GM12878 (cell line): ENCODE measurements at regions not wholly inside any gene's neighbourhood (a gene's known extent, or its start where the extent isn't known, plus 50 kb on each side); places are given as distances from the start of the nearest gene placed in this dataset.

Experiments
- ATAC-seq: fragments of 200-7000 bp; cut with Tn5 transposase; 3 replicates; pipeline ENCODE4 v1.9.1; 2020; ENCODE audit warnings: mild to moderate bottlenecking, moderate library complexity
- BruUV-seq: library from RNA; stranded (reverse); fragments of 400-500 nt; replicated peaks from 2 replicates; lab custom pipeline; 2021; lab: Mats Ljungman, UMichigan
- CTCF ChIA-PET: fragments of 300-600 bp; sonication (Branson Sonifier 250); formaldehyde crosslinking; extraction: SDS; loops from one replicate; lab custom pipeline; 2021; ENCODE audit warnings: inconsistent platforms; lab: Yijun Ruan, JAX
- POLR2A ChIA-PET: fragments of 350-600 bp; formaldehyde crosslinking; extraction: SDS; loops from one replicate; lab custom pipeline; 2021; ENCODE audit warnings: inconsistent platforms; lab: Charles Lee
- RAD21 ChIA-PET: fragments of 300-600 bp; sonication (Branson Sonifier 250); formaldehyde crosslinking; loops from one replicate; lab custom pipeline; 2023; ENCODE audit warnings: antibody characterized with exemption; ENCODE audit not compliant: unreplicated experiment; lab: Charles Lee
- SMC1A ChIA-PET: fragments of 300-600 bp; sonication (Branson Sonifier 250); formaldehyde crosslinking; loops from one replicate; lab custom pipeline; 2023; ENCODE audit not compliant: unreplicated experiment, uncharacterized antibody; lab: Charles Lee
- DNase-seq: peaks from one replicate; pipeline ENCODE4 v3.0.0-alpha.2; 2011; ENCODE audit warnings: low read depth, low spot score
- FAIRE-seq: peaks from 3 replicates; lab custom pipeline; 2011; peaks lifted over from hg19 to GRCh38; lab: Jason Lieb, UNC
- H2AFZ ChIP-seq: 2 replicates; pipeline ENCODE4 v1.6.0; 2011; ENCODE audit warnings: low read depth, low read length, control low read depth; ENCODE audit not compliant: control insufficient read depth
- H3K27ac ChIP-seq: 2 replicates; pipeline ENCODE4 v1.5.1; 2011; ENCODE audit warnings: control low read depth; ENCODE audit not compliant: control insufficient read depth, insufficient read depth
- H3K27me3 ChIP-seq, 2 experiments: replicated peaks in 1 of 2; 2 replicates each; pipeline versions ENCODE4 v1.6.0 to v1.6.1; 2011; ENCODE audit warnings: low read length in 1 of 2; ENCODE audit not compliant: control insufficient read depth in 2 of 2, insufficient read depth in 2 of 2
- H3K36me3 ChIP-seq, 2 experiments: 2 replicates each; pipeline ENCODE4 v1.5.1; 2011; ENCODE audit warnings: low read length in 1 of 2; ENCODE audit not compliant: control insufficient read depth in 2 of 2, insufficient read depth in 2 of 2
- H3K4me1 ChIP-seq: 2 replicates; pipeline ENCODE4 v1.6.1; 2011; ENCODE audit warnings: mild to moderate bottlenecking, low read length, moderate library complexity, mixed read lengths; ENCODE audit not compliant: control insufficient read depth, insufficient read depth
- H3K4me2 ChIP-seq: 2 replicates; pipeline ENCODE4 v1.6.0; 2011; ENCODE audit warnings: control low read depth; ENCODE audit not compliant: control insufficient read depth, insufficient read depth
- H3K4me3 ChIP-seq: fragments of 200-600 bp; sonication (generic); 2 replicates; pipeline ENCODE4 v1.5.1; 2016
- H3K79me2 ChIP-seq: 2 replicates; pipeline ENCODE4 v1.6.0; 2011; ENCODE audit warnings: low read length; ENCODE audit not compliant: control insufficient read depth, insufficient read depth
- H3K9ac ChIP-seq: 2 replicates; pipeline ENCODE4 v1.8.0; 2011; ENCODE audit warnings: low read length, control low read depth, mixed read lengths; ENCODE audit not compliant: control insufficient read depth, insufficient read depth
- H3K9me3 ChIP-seq: replicated peaks from 3 replicates; pipeline ENCODE4 v1.5.1; 2011; ENCODE audit warnings: mild to moderate bottlenecking, low read length; ENCODE audit not compliant: control insufficient read depth, insufficient read depth
- H4K20me1 ChIP-seq: 2 replicates; pipeline ENCODE4 v1.6.0; 2011; ENCODE audit not compliant: control insufficient read depth, insufficient read depth
- BMI1 ChIP-seq: fragments of 450-650 bp; IDR thresholded peaks from 2 replicates; pipeline ENCODE4 v1.6.1; 2016; ENCODE audit warnings: mild to moderate bottlenecking, moderate library complexity, borderline replicate concordance
- CBFB ChIP-seq: IDR thresholded peaks from 2 replicates; pipeline ENCODE4 v1.6.1; 2016; ENCODE audit warnings: antibody characterized with exemption, low read depth
- JUND ChIP-seq: IDR thresholded peaks from 2 replicates; pipeline ENCODE4 v1.6.1; 2012; ENCODE audit warnings: low read depth, mild to moderate bottlenecking, low read length, improper control_type of control experiment, moderate library complexity
- NR2C1 ChIP-seq: fragments of 450-650 bp; IDR thresholded peaks from 2 replicates; pipeline ENCODE4 v1.6.1; 2017; ENCODE audit warnings: antibody characterized with exemption, mild to moderate bottlenecking, moderate library complexity
- PML ChIP-seq: IDR thresholded peaks from 2 replicates; pipeline ENCODE4 v1.6.1; 2012; ENCODE audit warnings: low read length, inconsistent platforms
- RAD51 ChIP-seq: fragments of 450-650 bp; IDR thresholded peaks from 2 replicates; pipeline ENCODE4 v1.6.1; 2016; ENCODE audit warnings: moderate library complexity, mild to moderate bottlenecking, inconsistent platforms
- STAT3 ChIP-seq: IDR thresholded peaks from 2 replicates; pipeline ENCODE4 v1.6.1; 2011; ENCODE audit warnings: low read depth, low read length, improper control_type of control experiment
- WGBS: methylation state at CpG from one replicate; pipeline ENCODE4 v1.1.6; 2016; ENCODE audit warnings: low lambda C conversion rate; ENCODE audit not compliant: insufficient replicate concordance, insufficient coverage; ENCODE audit errors: missing lambda C conversion rate; 5-methylcytosine and 5-hydroxymethylcytosine counted together
- in situ Hi-C: fragments of 300-500 bp; cut with MboI; formaldehyde crosslinking; loops from 9 replicates; pipeline ENCODE4 v1.14.3; 2018; ENCODE audit warnings: mixed read lengths
- intact Hi-C: fragments of 100-400 bp; cut with micrococcal nuclease; formaldehyde crosslinking; loops from one replicate; pipeline ENCODE4 v1.14.2; 2022; ENCODE audit not compliant: unreplicated experiment
- TF ChIP-seq, protein P1 (sequence below): fragments of 450-650 bp; formaldehyde crosslinking; IDR thresholded peaks from 2 replicates; pipeline ENCODE4 v1.5.0; 2022; ENCODE audit warnings: mild to moderate bottlenecking, missing genetic modification characterization
- TF ChIP-seq, protein P2 (sequence below): fragments of 450-650 bp; IDR thresholded peaks from 2 replicates; pipeline ENCODE4 v1.6.1; 2017; ENCODE audit warnings: mild to moderate bottlenecking, low read depth, inconsistent platforms; ENCODE audit not compliant: poor library complexity, severe bottlenecking
- TF ChIP-seq, protein P3 (sequence below): IDR thresholded peaks from 2 replicates; pipeline ENCODE4 v1.6.1; 2012; ENCODE audit warnings: low read depth, low read length, improper control_type of control experiment

DNA sequence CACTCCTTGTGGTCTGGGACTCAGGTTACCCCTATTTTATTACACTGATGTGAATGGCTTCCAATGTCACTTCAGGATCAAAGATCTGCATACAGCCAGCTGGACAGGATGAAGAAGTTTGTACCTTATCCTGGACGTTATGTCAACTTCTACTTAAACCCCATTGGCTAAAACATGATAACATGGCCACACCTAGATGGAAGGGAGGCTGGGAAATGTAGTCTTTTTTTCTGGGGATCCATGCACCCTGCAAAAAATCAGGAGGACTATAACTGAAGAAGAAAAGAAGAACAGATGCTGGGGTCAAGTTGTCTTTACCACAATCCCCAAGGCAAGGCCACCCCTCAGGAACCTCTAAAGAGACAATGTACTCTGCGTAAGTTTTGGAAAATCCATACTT is 459.2 kb downstream of the BCOR start:
- no peak overlapping the region for H3K4me3 ChIP-seq
- H4K20me1 ChIP-seq: no peaks in the 10 kb centered on the region
- 15% methylated on average over 2 of the region's 2 CpGs for WGBS

More for the DNA sequence above, 459.2 kb downstream of the BCOR start:
- ChIA-PET RAD21 (no interaction called here), POLR2A (no interaction called here), CTCF (interaction anchor here (0.8 kb wide), 1 partner anchor 25 kb away, joined by 3 read pairs; no protein-coding TSS in a partner anchor), SMC1A (interaction anchor here (0.6 kb wide), 1 partner anchor 8 kb away, joined by 3 read pairs; no protein-coding TSS in a partner anchor)
- no peak for TF ChIP-seq JUND
- TF ChIP-seq, protein P1, sequence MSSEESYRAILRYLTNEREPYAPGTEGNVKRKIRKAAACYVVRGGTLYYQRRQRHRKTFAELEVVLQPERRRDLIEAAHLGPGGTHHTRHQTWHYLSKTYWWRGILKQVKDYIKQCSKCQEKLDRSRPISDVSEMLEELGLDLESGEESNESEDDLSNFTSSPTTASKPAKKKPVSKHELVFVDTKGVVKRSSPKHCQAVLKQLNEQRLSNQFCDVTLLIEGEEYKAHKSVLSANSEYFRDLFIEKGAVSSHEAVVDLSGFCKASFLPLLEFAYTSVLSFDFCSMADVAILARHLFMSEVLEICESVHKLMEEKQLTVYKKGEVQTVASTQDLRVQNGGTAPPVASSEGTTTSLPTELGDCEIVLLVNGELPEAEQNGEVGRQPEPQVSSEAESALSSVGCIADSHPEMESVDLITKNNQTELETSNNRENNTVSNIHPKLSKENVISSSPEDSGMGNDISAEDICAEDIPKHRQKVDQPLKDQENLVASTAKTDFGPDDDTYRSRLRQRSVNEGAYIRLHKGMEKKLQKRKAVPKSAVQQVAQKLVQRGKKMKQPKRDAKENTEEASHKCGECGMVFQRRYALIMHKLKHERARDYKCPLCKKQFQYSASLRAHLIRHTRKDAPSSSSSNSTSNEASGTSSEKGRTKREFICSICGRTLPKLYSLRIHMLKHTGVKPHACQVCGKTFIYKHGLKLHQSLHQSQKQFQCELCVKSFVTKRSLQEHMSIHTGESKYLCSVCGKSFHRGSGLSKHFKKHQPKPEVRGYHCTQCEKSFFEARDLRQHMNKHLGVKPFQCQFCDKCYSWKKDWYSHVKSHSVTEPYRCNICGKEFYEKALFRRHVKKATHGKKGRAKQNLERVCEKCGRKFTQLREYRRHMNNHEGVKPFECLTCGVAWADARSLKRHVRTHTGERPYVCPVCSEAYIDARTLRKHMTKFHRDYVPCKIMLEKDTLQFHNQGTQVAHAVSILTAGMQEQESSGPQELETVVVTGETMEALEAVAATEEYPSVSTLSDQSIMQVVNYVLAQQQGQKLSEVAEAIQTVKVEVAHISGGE (CRISPR knock-in tag): no peak
- no peak for TF ChIP-seq BMI1
- TF ChIP-seq RAD51: no peak
- TF ChIP-seq, protein P2, sequence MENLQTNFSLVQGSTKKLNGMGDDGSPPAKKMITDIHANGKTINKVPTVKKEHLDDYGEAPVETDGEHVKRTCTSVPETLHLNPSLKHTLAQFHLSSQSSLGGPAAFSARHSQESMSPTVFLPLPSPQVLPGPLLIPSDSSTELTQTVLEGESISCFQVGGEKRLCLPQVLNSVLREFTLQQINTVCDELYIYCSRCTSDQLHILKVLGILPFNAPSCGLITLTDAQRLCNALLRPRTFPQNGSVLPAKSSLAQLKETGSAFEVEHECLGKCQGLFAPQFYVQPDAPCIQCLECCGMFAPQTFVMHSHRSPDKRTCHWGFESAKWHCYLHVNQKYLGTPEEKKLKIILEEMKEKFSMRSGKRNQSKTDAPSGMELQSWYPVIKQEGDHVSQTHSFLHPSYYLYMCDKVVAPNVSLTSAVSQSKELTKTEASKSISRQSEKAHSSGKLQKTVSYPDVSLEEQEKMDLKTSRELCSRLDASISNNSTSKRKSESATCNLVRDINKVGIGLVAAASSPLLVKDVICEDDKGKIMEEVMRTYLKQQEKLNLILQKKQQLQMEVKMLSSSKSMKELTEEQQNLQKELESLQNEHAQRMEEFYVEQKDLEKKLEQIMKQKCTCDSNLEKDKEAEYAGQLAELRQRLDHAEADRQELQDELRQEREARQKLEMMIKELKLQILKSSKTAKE: no peak
- TF ChIP-seq STAT3: no peak
- TF ChIP-seq, protein P3, sequence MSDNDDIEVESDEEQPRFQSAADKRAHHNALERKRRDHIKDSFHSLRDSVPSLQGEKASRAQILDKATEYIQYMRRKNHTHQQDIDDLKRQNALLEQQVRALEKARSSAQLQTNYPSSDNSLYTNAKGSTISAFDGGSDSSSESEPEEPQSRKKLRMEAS: no peak
- no peak for TF ChIP-seq PML
- no peak for TF ChIP-seq NR2C1
- TF ChIP-seq CBFB: no peak
- Histone ChIP-seq H3K4me2 (no peak overlapping the region), H3K27ac (no peak overlapping the region), H3K9me3 (no peaks in the 10 kb centered on the region), H3K27me3 (no peaks in the 10 kb centered on the region), H3K9ac (no peak overlapping the region), H3K79me2 (no peaks in the 10 kb centered on the region), H3K4me1 (no peaks in the 10 kb centered on the region; the same call in 1 of the 2 replicates), H2AFZ (no peak overlapping the region), H3K36me3 (no peaks in the 10 kb centered on the region)
- intact Hi-C loops (loop anchor here (5.0 kb wide), 1 partner anchor 976 kb away; no protein-coding TSS in a partner anchor), in situ Hi-C loops (no loop called here)
- FAIRE-seq: no peak
- DNase-seq: no peak
- no peak for ATAC-seq
- BruUV-seq: no TSS peak
